DMS153 treated with DMSO at 0.1 percent for 48 hours (cell line): ENCODE measurements at regions not wholly inside any gene's neighbourhood (a gene's known extent, or its start where the extent isn't known, plus 50 kb on each side); places are given as distances from the start of the nearest gene placed in this dataset.

ENCODE experiments used
- DNase-seq: peaks from one replicate; lab custom pipeline; 2025; ENCODE audit not compliant: unreplicated experiment; lab: John Stamatoyannopoulos, UW

DNA sequence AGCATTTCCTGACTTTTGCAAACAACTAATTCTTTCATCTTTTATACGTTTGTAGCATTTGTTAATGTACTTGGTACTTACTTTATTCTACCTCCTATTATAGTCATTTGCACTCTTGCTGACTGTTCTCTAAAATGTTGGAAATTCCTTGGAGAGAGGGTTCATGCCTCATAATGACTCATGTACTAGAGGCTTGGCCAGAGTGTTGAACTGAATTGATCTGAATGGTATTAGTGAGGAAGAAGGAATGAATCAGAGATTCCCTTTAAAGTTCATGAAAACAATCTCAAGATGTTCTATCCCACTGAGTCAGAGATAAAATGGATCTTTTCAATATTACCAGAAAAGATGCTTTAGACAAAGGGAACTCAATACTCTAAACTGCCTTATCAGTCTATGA, 383.4 kb downstream of the SEC16B start:
- no peak for DNase-seq

DNA sequence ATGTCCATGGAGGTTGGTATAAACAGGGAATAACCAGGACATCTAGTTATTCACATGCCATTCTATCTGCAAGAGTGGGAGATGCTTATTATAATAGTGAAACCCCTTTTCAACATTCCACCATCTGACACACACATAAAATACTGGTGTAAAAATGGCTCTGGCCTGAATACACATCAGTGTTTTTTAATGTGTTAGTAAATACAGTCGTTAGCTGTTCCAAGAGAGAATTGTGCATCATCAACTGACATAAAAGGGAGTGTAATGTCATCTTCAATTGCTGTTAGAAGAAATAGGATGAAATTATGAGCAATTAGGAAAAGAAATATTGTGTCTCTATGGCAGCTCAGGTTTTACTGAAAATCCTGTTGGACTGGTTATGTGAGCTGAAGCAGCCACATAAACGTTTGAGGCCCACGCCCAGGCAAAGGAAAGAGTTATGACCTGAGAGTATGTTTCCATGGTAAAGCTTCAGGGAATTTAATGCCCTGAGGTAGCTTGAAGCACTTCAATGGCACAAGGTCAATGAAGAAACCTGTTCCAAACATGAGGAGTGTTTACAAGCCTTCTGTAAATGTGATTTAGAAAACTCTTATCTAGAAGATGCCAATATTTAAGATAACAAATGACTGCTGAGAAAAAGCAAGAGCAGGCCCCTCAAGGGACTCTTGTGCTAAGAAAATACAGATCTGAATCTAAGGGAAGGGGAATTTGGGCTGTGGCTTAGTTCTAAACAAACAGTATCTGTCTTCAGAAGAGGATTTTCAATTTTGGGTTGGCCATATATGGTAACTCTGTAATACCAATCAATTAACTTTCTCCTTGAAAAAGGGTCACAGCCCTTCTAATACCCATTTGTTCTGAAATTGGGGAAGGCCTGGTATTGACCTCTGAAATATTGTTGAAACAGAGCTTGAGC, 384.3 kb downstream of the SEC16B start:
- peak; percentile 94 for DNase-seq

DNA sequence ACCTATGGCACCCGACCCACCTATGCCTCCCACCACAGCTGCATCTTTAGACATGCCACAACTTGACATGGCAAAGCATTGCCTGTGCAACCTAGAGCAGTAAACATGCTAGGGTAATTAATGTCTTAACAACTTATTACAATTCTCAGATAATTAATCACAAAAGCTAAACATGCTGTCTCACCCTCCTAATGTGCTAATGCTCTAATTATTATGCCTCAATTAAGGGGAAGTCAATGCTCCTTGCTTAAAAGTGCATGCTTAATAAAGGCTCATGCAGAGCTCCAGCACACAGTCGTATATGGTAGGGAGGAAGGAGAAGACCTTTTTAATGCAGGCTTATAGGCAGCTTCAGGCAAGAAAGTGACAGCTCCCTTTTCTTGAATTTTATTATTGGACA, 396.0 kb downstream of the SEC16B start:
- no peak for DNase-seq

DNA sequence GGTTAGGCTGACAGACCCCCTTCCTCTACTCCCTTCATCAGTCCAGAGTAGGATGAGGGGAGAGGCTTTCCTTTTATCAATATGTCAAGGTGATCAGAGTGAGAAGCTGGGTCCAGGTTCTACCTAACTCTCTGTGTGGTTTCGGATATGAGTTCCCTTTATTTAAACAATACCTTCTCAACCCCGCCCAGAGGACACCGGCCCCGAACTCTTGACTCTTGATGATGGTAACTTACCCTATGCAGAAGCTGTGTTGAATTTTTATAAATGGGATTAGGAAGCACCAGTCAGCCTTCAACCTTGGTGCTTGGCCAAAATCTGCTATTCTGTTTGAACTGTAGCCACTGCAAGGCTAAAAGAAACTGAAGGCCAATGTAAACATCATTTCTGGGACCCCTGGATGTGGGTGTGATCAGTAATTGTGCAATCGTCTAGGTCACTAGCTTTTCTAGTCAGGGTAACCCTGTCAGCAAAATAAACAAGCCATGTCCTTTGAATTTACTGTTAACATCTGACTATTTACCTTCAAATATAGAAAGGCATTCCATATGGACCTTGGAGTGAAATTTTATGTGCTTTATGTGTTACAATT, 398.3 kb downstream of the SEC16B start:
- no peak for DNase-seq

- DNase-seq = no peak
These were observed 398.8 kb downstream of the SEC16B start for GRCh38 chr1:177571076-177571475.

DNA sequence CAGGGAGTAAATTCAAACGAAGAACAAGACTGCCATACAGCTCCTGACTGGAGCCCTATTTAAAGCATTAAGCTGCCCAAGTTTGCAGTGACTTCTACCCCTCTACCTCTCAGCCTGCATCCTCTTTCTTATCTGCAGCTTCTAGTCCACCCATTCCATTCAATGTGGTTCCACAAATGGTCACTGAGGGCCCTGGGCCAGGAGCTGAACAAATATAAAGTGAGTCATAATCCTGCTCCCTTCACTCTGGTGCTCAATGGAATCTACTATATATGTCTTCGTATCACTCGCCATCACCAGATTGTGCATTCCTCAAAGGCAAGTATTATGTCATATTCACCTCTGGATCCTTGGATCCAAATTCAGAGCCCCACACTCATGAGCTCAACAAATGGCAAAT, 398.7 kb downstream of the BRINP2 start:
- no peak for DNase-seq

DNA sequence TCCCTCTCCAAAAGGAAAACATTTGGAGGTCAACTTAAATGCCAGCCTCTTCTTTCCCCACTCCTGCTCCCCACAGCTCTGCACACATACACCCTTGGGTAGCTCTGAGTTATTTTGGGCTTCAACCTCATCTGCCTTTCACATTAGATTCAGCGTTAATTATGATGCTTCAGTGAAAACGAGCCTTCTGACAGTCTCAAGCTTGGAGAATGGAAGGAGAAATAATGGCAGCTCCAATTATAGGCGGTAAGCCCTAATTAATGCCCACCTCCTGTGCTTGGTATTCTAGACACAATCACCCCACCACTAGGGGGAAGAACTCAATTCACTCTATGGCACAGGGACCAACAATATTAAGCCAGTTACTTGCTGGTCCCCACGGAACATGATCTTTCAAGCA, 397.9 kb downstream of the BRINP2 start:
- no peak for DNase-seq

GRCh38 chr1:177567393-177567792, 396.6 kb downstream of the BRINP2 start:
- DNase-seq = no peak

DNA sequence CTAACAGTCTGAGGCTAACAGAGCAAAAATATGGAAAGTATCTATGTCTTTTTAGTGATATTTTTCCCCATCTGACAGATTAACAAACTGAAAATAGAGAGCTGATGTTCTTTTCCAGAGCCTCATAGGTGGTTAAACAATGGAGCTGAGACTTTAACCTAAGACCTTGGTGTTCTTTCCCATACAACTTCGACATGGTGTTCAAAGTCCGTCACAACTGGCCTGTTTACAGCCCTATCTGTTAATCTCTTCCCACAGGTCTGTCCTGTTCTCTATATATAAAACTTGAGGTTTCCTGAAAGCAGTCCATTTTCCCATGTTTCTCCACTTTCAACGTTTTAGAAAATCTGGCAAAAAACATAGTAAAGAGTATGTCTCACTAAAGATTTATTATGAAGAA, 395.7 kb downstream of the BRINP2 start:
- DNase-seq = no peak

GRCh38 chr1:177561436-177561835, 390.7 kb downstream of the BRINP2 start:
- no peak for DNase-seq

- no peak for DNase-seq
These were observed 387.6 kb downstream of the BRINP2 start for GRCh38 chr1:177558372-177558771.

- DNase-seq = no peak
These were observed 385.4 kb downstream of the BRINP2 start for GRCh38 chr1:177556163-177556562.

- no peak for DNase-seq
These were observed 376.4 kb downstream of the BRINP2 start for GRCh38 chr1:177547200-177547599.

DNA sequence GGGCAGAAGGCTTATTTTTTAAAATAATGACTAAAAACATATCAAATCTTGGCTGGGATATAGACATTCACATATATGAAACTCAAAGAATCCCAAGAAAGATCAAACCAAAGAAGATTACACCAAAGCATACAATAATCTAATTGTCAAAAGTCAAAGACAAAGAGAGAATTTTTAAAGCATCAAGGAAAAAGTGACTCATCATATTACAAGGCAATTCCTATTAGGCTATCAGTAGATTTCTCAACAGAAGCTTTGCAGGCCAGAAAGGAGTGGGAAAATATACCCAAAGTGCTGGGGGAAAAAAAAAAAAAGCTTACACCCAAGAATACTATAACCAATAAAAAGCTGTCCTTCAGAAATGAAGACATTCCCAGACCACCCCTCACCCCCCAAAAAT, 375.6 kb downstream of the BRINP2 start:
- no peak for DNase-seq

GRCh38 chr1:177526201-177526600, 355.4 kb downstream of the BRINP2 start:
- no peak for DNase-seq

GRCh38 chr1:177525176-177525575, 354.4 kb downstream of the BRINP2 start:
- DNase-seq = no peak

DNA sequence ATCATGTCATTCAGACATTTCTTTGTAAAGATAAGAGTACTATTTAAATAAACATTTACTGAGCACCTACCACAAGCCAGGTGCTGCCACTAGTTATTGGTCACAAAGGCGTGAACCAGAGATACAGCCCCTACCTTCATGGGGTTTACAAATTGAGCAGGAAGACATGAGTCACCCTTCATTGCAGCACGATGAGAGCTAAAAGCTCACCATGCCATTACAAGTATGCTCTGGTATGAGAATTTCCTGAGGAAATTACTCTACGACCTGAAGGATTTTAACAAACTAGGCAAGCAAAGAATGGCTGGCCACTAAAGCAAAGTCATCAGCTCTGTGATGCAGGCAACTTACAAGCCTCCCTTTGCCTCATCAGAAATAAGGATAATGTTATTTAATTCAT, 346.8 kb downstream of the BRINP2 start:
- no peak for DNase-seq

DNA sequence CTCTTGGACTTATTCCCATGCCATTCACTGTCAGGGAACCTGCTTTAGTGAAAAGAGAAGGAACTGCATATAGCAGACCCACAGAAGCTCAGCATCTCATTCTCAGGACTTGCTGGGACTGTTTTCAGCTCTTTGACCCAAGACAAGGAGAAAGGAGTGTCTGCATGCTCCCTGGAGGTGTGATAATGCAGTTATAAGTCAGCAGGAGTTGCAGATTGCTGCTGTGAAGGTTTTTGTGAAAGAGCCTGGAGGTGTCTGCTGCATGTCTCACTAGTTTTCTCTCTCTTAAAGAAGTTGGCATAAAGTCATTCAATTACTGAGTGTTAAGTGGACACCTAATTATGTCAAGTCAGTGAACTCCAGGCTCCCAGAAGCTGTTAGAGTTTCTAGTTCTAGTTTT, 343.4 kb downstream of the BRINP2 start:
- DNase-seq = no peak

GRCh38 chr1:177511036-177511435, 340.3 kb downstream of the BRINP2 start:
- DNase-seq = no peak

DNA sequence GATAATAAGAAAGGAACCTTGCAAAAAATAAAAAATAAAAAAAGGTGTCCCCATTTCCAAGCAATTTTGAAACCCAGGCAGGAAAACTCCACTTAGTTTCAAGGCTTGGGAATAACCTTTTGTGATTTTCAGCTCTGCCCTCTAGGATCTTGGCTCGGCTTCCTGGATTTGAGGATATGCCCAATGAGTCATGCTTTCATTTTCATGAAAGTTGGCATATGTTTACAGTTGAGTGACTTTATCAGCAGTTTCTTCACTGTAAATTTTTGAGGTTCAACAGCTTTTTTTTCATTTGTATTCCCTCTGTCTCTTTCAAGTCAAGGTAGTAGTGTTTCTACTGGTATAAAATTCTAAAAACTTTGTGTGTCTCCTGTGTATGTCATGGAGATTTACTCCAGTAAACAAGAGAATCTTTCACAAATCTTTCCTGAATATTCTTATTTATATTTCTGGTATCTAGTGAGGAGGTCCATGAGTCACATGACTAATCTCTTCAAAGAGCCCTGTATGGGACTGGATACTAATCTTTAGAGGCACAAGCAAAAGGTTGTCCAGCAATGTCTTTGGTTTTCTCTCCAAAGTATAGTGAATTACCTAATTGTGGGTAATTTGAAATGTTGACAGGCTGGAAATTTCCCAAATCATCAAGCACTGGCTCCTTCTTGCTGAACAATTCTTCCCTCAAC, 335.3 kb downstream of the BRINP2 start:
- no peak for DNase-seq

DNA sequence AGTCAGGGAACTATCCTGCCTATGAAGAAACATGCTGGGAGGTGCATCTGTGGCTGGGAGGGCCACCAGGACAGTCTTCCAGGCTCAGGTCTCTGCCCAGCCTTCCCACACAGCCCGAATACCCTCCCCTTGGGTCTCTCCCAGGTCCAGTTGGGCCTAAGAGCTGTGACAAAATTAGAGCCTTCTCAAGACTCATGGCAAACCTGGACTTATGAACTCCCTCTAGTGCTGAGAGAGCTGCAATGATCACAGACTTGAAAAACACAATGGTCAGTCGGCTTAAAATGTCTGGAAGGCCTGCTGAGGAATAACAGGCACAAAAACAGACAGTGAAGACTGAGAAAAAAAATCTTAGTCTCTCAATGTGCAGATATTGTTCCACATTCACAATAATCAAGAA, 325.1 kb downstream of the BRINP2 start:
- DNase-seq = no peak

- no peak for DNase-seq
These were observed 320.0 kb downstream of the BRINP2 start for GRCh38 chr1:177490786-177491185.
